IPS-NIHi7 (cell line): ENCODE measurements at regions not wholly inside any gene's neighbourhood (a gene's known extent, or its start where the extent isn't known, plus 50 kb on each side); places are given as distances from the start of the nearest gene placed in this dataset.
A peak's percentile ranks its signal among the peaks of the same experiment; 100 is the strongest.

Source experiments
- DNase-seq: peaks from one replicate; pipeline ENCODE4 v3.0.0; 2012; ENCODE audit warnings: mixed read lengths; ENCODE audit errors: extremely low spot score

DNA sequence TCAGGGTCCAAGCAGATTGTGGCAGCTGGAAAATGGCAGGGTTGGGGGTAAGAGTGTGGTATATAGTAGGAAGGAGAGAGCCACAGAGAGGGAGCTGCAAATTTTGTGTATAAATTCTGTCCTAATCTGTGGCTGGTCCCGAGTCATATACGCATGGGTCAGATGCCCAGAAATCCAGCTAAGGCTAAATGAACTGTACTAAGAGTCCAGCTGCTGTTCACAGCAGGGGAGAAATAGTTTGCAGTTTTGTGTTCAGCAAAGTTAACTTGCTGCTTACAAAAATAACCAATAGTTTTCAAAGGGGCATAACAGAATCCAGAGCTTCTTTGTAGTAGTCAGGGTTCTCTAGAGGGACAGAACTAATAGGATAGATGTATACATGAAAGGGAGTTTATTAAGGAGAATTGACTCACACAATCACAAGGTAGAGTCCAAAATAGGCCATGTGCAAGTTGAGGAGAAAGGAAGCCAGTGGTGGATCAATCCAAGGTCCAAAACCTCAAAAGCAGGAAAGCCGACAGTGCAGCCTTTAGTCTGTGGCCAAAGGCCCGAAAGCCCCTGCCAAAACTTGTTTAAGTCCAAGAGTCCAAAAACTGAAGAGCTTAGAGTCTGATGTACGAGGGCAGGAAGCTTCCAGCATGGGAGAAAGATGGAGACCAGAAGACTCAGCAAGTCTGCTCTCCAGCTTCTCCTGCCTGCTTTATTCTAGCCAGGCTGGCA lies 146.1 kb upstream of the KBTBD8 start:
- DNase-seq = no peak

DNA sequence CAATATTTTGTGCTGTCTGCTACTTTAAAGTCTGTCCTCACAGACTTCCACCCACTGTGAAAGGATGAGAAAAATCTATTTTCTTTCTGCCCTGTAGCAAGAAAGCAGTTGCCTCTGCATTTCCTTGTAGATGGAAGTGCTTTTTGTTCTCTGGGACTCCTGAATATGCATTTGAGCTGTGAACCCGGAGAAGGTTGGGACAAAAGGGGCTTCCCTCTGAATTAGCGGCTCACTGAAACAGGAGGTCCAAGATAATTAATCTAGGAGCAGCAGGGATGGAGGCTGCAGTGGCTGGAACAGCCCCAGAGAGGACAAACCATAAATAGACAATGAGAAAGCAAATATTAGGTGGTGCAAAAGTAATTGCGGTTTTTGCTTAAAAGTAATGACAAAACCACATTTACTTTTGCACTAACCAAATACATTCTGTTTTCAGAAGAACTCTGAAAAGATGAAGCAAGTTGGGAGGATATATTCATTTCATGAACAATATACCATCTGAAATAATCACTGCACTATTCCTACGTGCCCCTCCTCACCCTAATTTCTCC lies 143.4 kb upstream of the KBTBD8 start:
- DNase-seq = peak; percentile 25

DNA sequence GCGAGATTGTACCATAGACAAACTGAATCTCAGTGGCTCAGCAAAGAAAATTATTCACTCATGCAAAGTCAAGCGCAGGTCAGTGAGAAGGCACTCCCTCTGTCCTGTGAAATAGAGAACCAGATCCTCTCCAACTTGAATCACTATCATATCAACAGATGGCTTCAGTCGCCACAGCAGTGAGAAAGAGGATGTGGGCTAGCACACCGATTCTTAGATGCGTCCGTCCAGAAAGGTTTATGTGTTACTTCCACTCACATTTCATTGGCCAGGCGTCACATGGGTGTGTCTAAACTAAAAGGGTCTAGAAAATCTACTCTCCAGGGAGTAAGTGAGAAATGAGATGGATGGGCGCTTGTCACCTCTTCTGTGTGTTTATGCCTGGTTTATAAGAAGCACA lies 141.6 kb upstream of the KBTBD8 start:
- no peak for DNase-seq

DNA sequence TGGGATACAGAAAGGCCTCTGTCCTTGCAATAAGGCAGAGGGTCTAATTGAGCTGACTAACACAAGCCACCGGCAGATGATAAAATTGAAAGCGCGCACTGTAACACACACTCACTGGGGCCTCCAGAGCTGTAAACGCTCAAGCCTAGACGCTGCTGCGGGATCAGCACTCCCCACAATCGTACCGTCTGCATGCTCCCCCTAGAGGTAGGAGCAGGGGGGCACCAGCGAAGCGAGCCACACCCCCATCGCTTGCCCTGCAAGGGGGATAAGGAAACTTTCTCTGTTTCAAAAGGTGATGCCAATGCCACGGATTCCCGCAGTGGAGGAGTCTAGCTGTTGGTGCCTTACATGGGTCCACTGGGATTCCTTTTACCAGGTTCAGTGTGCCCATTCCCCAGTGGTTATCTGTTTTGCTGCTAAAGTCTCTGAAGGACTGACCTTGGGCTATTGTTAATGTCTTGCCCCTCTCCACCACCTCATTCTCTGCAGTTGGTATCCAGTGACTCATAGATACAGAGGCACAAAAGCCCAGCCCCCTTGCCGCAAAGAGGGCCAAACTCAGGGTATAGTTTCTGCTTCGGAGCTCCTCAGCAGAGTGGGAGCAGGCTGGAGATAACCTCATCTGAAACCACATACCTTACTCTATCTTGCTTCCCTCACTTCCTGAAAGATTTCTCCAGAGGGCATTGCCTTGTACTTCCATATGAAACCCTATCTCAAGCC lies 139.3 kb upstream of the KBTBD8 start:
- peak; percentile 88 for DNase-seq

DNA sequence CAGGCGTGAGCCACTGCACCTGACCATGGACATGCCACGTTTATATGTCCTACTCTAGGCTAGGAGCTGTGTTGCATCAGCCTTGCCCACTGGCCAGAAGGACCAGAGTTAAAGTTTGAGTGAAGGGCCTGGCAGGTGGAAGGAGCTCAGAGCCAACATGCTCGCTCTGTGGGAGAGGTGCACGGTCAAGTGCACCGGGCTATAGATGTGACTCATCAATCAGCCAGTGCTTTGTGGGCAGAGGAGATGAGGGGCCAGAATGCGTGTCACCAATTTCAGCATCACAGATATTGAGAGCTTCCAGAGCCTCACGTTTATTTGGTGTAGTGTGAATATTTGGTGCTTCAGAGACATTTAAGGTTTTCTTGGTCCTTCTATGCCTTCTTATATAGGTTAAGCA lies 137.3 kb upstream of the KBTBD8 start:
- no peak for DNase-seq

DNA sequence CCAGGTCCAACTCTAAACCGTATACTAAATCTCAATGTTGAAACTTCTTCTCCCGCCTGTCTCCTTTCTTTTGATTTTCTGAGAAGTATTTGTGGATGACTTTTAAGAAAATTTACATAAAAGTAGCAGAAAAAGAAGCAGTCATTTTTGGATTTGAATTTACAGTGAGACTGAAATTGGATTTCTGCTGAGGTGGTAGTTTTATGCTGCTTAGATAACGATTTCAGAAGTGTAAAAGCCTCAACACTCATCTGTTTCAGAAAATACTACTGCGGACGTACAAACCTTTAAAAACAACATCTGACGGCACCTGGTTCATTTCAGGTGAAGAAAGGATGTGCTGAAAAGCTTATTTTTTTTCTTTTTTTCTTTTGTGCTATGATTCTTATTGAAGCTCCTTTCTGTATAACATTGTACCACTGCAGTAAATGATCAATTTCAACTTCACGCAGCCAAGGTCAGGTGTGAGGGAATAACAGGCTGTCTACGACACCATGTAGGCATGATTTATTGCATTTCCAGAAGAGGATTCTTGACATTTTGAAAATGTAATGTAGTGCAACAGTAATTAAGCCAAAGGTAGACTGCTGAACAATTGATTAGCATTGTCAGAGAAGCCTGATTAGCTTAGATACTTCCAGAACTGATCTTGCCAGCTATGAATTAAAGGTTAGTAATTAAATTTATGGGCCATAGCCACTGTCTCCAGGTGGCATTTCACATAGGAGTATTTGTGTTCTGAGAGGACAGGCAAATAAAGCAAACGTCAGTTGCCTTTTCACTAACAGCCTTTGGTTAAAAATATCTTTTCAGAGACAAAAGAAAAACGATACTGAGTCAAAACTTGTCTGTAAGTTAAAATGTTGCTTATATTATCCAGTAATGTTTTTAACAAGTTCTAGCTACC lies 134.6 kb upstream of the KBTBD8 start:
- DNase-seq = no peak

DNA sequence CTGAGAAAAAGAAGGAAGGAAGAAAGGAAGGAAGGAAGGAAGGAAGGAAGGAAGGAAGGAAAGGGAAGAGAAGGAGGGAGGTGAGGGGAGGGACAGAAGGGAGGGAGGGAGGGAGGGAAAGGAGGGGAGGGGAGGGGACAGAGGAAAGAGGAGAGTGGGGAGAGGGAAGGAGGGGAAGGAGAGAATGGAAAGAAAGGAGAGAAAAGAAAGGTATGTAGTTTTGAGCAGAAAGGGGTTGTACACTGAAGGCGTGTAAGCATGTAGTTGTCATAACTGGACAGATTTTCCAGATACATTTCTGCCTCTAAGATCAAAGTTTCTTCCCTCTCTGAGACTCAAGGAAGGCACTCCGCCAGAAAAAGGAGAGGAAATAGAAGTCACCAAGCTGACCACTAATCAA lies 113.4 kb upstream of the KBTBD8 start:
- no peak for DNase-seq

DNA sequence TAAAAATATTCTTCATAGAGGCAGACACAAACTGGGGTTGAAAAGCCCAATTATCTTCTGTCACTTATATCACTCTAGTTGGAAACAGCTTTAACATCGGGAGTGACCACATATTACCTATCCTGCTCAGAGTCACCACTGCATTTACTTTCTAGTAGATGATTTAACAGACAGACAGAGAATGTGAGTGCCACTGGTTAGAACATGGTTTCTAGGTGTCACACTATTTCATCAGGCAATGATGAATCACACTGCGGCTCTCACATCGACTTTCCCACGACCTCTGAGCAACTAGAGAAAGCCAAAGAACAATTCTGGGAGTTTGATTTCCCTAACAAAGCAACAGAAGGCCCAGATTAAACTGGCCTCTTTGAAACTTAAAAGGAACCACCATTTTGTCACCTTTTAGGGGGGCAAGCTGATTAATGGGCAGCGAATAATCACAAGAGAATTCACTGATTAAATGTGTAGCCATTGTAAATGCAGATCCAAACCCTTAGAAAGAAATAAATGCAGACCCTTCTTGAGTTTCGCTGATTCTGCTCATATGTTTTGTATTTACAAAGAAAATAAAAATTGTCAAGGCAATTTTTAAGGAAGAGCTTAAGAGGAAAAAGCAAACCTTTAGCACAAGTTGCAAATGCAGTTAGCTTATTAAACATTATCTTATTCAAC lies 112.6 kb upstream of the KBTBD8 start:
- peak; percentile 11 for DNase-seq

DNA sequence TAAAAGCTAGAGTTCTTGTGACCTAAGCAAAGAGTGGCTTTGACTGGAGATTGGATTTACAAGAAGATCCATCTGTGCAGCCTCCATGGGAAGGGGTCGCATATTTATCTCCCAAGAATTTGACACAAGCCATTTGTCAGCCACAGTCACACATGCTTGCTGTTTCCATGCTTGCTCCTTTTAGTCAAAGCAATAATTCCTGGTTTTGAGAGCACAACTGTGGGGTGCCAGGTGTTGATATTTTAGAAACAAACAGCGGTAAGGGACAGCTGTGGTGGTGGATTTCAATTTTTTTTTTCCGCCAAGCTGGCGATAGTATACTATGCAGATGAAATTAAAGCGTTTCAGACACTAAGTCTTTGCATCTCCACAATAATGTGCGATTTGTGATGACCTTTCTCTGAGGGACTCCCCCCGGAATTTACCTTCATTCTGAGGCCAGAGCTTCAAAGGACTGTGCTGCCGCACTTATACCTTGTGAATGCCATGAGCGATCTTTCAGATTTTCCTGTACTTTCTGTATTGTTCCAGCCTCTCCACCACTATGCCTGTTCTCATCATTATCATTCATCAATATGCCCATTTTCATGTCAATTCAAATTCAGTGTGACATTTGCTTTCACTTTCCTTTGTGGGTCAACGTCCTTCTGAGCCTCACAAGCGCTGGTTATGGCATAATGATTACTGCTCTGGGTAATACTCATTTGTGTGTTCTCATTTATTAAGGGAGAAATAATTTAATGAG lies 108.2 kb upstream of the KBTBD8 start:
- no peak for DNase-seq

DNA sequence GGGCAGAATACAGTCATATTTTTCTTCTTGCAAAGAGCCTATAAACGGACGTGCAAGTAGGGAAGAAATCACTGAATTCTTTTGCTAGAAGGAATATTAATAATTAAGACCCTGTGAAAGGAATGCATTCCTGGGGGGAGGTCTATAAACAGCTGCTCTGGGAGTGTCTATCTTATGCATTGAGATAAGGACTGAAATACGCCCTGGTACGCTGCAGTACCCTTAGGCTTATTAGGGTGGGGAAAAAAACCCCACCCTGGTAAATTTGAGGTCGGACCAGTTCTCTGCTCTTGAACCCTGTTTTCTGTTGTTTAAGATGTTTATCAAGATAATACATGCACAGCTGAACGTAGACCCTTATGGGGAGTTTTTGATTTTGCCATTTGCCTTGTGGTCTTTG lies 100.0 kb upstream of the KBTBD8 start:
- no peak for DNase-seq

DNA sequence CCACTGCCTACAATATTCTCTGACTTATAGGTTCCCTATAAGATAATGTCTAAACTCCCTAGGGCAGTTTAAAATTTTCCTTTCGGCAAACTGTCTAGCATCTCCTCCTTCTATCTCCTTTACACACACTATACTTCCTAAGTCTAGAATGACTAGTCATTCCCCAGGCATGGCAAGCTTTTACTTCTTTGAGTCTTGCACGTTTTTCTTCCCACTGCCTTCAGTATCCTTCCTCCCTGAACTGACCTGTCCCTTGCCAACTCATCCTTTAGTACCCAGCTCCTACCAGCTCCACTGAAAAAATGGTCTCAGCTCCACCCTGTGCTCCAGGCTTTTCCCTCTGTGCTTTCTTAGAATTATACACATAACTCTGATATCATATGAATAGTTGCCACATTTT lies 93.8 kb upstream of the KBTBD8 start:
- no peak for DNase-seq

DNA sequence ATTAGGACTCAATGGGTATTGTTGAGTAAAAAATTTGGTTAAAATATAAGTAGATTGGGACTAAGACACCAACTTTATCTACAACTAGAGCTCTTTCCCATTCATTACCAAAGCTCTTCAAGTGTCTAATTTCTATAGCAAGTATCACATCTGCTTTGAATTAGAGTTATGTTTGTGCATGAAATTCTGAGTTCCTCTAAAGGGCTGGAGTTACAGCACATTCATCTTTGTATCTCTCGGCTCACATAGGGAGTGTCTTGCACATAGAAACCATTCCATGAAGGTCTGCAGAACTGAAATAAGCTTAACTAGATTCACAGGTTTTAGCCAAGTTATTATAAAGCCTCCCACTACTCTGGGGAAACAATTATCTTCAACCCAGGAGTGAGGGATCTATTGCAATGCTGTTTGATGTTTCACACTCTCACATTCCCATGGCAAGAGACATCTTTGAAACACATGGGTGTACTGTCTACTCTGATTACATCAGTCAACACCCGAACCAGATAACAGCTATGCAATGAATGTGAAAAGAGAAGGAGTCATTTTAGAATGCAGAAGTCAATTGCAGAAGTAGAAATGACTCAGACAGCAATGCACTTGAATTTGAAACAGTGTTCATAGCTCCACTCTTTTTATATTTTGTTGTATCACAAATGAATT lies 93.1 kb upstream of the KBTBD8 start:
- DNase-seq = no peak

DNA sequence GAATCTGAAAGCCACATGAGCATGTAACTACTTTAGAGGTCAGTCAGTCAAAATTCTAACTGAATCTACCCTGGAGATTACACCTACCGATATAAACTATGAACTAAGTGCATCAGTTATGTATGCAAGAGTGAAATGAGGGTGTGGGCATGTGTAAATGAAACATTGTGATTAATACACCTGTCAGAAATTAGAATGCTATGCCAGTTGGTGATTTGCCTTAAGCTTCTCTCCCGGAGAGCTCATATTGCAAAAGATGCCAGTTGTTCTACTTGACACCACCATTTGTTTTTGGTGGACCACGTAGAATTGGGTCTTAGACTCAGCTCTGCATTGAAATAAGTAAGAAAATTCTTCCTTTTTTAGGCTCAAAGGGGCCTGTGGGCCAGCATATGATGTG lies 91.0 kb upstream of the KBTBD8 start:
- DNase-seq = no peak

DNA sequence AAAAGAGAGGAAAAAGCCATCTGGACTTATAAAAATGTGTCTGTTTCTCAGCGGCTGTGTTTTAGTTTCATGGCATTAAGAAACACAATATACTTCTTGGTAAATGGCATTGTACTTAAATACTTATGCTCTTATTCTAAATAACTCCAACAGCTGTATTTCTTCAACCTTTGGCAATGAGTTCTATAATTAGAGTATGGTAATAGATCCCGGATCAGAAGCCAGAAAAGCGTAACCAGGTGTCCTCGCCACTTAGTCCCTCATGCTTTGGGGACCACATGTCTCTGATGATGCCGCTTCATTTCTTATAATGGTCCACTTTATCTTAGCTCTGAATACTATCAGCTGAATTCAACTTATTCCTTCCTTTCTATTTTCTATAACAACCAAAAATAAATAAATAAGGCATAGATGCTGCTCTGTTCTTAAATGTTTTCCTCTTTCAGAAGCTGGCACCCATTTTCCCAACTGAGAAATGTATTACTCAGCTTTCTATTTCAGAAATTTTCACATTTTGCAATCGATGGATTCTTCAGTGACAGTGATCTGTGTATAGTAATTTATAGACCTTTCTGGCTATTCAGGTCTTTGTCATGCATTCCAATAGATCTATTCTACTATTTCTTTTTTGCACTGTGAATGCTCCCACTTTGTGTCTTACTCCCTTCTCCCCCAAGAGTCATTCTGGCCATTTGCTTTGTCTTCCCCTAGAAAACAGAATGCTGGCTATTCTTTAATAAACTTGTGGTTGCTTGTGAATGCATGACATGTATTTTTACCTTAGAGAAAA lies 87.6 kb upstream of the KBTBD8 start:
- DNase-seq = no peak

DNA sequence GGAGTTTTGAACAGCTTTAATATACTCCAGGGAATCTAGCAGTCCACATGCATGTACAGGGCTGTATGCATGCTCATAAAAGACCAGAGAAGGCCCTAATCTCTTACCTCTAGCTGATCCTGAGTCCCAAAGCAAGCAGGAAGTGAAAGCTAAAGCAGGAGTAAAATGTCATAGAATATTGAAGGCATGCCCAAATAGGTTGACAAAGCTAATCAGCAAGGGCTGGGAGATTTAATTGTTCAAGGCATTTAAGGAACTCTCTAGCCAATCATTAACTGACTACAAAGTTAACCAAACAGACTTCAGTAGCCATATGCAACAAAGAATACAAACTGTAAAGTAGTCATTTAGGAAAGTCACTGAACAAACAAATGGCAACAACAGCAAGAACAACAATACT lies 85.8 kb upstream of the KBTBD8 start:
- no peak for DNase-seq

DNA sequence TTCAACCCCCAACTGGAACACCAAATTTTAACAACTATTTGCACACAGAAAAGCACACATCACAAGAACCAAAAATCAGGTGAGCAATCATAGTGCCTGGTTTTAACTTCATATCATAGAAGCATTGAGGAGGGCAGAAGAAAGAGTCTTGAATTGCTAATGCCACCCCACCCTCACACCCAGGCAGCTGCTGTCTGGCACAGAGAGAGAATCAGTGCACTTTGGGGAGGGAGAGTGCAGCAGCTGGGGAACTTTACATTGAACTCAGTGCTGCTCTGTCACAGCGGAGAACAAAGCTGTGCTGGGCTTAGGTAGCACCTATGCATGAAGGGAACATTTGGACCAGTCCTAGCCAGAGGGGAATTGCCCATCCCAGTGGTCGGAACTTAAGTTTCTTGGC lies 76.0 kb upstream of the KBTBD8 start:
- DNase-seq = no peak

DNA sequence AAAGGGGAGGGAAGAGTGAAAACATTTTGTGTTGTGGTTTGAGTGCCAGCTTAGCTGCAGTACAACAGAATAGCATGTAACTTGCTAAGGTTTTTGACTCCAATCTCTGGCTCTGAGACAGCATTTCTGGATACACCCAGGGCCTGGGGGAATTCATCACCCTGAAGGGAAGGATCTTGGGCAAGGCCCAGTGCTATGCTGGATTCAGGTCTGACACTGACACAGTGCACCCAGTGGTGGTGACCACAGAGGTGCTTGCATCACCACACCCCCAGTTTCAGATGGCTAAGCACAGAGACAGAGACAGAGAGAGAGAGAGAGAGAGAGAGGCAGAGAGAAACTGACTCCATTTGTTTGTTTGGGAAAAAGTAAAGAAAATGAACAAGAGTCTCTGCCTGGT lies 74.1 kb upstream of the KBTBD8 start:
- DNase-seq = no peak

DNA sequence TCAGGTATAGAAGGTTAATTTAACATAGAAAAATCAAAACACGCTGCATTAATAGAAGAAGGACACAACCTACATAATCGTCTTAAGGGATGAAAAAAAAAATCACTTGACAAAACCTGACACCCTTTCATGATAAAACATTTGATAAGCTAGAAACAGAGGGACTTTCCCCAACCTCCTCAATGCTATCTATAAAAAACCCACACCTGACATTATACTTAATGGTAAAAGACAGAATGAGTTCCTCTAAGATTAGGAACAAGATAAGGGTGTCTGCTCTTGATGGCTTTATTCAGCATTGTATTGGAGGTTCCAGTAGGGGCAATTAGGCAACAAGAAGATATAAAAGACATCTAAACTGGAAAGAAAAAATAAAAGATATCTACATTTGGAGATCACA lies 69.9 kb upstream of the KBTBD8 start:
- no peak for DNase-seq

DNA sequence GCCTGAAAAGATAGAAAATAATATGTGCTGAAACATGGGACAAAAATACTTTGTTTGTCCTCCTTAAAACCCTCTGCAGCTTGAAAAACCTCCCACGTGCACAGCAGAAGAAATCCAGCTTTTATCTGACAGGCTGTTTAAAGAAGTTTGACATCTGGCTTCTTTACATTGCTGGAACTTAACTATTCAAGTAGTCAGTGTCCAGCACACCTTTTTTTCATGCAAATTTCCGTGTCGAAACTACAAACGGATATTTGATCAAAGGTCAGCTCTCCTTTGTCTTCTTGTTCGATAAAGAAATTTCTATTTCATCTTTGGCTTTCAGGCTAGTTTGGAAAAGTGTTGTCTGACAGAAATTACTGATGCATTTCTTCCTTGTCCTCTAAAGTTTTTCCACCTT lies 66.8 kb upstream of the KBTBD8 start:
- no peak for DNase-seq

DNA sequence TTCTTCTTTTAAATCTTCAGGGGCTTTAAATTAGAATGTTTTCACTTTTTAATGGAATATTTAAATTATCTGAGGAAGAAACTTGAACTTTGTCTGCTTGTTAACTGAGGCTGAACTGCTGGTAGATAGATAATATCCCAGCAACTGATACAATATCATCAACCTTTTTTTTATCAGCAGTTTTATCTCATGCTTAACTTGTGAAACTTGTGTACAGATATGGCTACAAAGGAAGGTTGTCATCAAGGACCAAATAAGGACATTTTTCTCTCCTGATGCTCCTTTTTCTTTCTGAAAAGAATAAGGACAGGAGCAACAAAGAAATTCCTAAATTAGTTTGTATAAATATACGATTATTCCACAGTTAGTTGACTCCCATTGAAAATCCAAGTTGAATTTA lies 66.4 kb upstream of the KBTBD8 start:
- DNase-seq = no peak
